Mesenchymal stem cell (in vitro differentiated cells and primary cell): ENCODE measurements at regions not wholly inside any gene's neighbourhood (a gene's known extent, or its start where the extent isn't known, plus 50 kb on each side); places are given as distances from the start of the nearest gene placed in this dataset.
A peak's percentile ranks its signal among the peaks of the same experiment; 100 is the strongest.
"Not testable (repeated sequence)": the region's sequence is repeated elsewhere in the genome, so short reads cannot be mapped to it uniquely, and the experiment has no call there.

ENCODE experiments used
- DNase-seq: peaks from one replicate; pipeline ENCODE4 v3.0.0-alpha.2; 2013
- H2AFZ ChIP-seq: one replicate; pipeline ENCODE4 v1.6.1; 2013; ENCODE audit warnings: low read depth, mild to moderate bottlenecking, control low read depth, inconsistent platforms, low read length, moderate library complexity
- H2AK5ac ChIP-seq: 2 replicates; pipeline ENCODE4 v1.6.1; 2013; ENCODE audit warnings: low read length, moderate library complexity, mild to moderate bottlenecking, inconsistent platforms; ENCODE audit not compliant: severe bottlenecking
- H2BK120ac ChIP-seq: one replicate; pipeline ENCODE4 v1.6.1; 2013; ENCODE audit warnings: low read depth, mild to moderate bottlenecking, inconsistent platforms, low read length, moderate library complexity
- H2BK12ac ChIP-seq, 2 experiments: one replicate each; pipeline ENCODE4 v1.6.1; 2013; ENCODE audit warnings: inconsistent platforms in 2 of 2, low read length in 2 of 2, mild to moderate bottlenecking in 2 of 2, moderate library complexity in 2 of 2, control low read depth in 1 of 2
- H2BK15ac ChIP-seq: one replicate; pipeline ENCODE4 v1.6.1; 2013; ENCODE audit warnings: mild to moderate bottlenecking, low read depth, inconsistent platforms; ENCODE audit not compliant: poor library complexity, severe bottlenecking
- H2BK5ac ChIP-seq: 2 replicates; pipeline ENCODE4 v1.6.1; 2013; ENCODE audit warnings: low read depth, mild to moderate bottlenecking, low read length, control low read depth, inconsistent platforms; ENCODE audit not compliant: poor library complexity, severe bottlenecking
- H3K14ac ChIP-seq, 2 experiments: one replicate each; pipeline ENCODE4 v1.6.1; 2013; ENCODE audit warnings: inconsistent platforms in 2 of 2, low read length in 2 of 2, control low read depth in 1 of 2, mild to moderate bottlenecking in 1 of 2, moderate library complexity in 1 of 2
- H3K18ac ChIP-seq, 2 experiments: one replicate each; pipeline ENCODE4 v1.6.1; 2013; ENCODE audit warnings: inconsistent platforms in 2 of 2, low read length in 2 of 2, control low read depth in 1 of 2, low read depth in 1 of 2, mild to moderate bottlenecking in 1 of 2
- H3K23ac ChIP-seq, 2 experiments: one replicate each; pipeline ENCODE4 v1.6.1; 2013; ENCODE audit warnings: inconsistent platforms in 2 of 2, low read length in 2 of 2, mild to moderate bottlenecking in 2 of 2, moderate library complexity in 2 of 2, control low read depth in 1 of 2
- H3K27ac ChIP-seq: 2 replicates; pipeline ENCODE4 v1.5.1; 2013; ENCODE audit warnings: mild to moderate bottlenecking, moderate library complexity, low read length, control low read depth, inconsistent platforms; ENCODE audit not compliant: poor library complexity, severe bottlenecking
- H3K27me3 ChIP-seq, 2 experiments: 2 replicates each; pipeline versions ENCODE4 v1.6.1 to v1.7.0; 2013; ENCODE audit warnings: low read length in 2 of 2, mild to moderate bottlenecking in 2 of 2, moderate library complexity in 2 of 2, control low read depth in 1 of 2, inconsistent platforms in 1 of 2; ENCODE audit not compliant: control insufficient read depth in 1 of 2, insufficient read depth in 1 of 2
- H3K36me3 ChIP-seq, 2 experiments: 2 replicates each; pipeline versions ENCODE4 v1.6.1 to v1.7.0; 2013; ENCODE audit warnings: low read length in 2 of 2, control low read depth in 1 of 2, inconsistent platforms in 1 of 2, low read depth in 1 of 2, mild to moderate bottlenecking in 1 of 2; ENCODE audit not compliant: insufficient read depth in 2 of 2, control insufficient read depth in 1 of 2
- H3K4ac ChIP-seq, 2 experiments: one replicate each; pipeline ENCODE4 v1.6.1; 2013; ENCODE audit warnings: inconsistent platforms in 2 of 2, low read length in 2 of 2, mild to moderate bottlenecking in 2 of 2, moderate library complexity in 2 of 2, control low read depth in 1 of 2, low read depth in 1 of 2
- H3K4me1 ChIP-seq: 2 replicates; pipeline ENCODE4 v1.6.1; 2013; ENCODE audit warnings: low read depth, low read length, control low read depth; ENCODE audit not compliant: control insufficient read depth, insufficient read depth
- H3K4me2 ChIP-seq: 2 replicates; pipeline ENCODE4 v1.6.1; 2013; ENCODE audit warnings: low read length, mild to moderate bottlenecking, inconsistent platforms; ENCODE audit not compliant: poor library complexity, severe bottlenecking
- H3K4me3 ChIP-seq, 2 experiments: 2 replicates each; pipeline versions ENCODE4 v1.5.1 to v1.7.0; 2013; ENCODE audit warnings: low read length in 2 of 2, mild to moderate bottlenecking in 2 of 2, control low read depth in 1 of 2, low read depth in 1 of 2; ENCODE audit not compliant: insufficient read depth in 1 of 2
- H3K79me1 ChIP-seq: replicated peaks from 2 replicates; pipeline ENCODE4 v1.6.1; 2013; ENCODE audit warnings: mild to moderate bottlenecking, control low read depth, low read length, inconsistent platforms; ENCODE audit not compliant: poor library complexity, severe bottlenecking
- H3K9ac ChIP-seq: 2 replicates; pipeline ENCODE4 v1.7.0; 2013; ENCODE audit warnings: mild to moderate bottlenecking, low read length, moderate library complexity
- H3K9me3 ChIP-seq: 2 replicates; pipeline ENCODE4 v1.7.0; 2013; ENCODE audit warnings: mild to moderate bottlenecking, low read length; ENCODE audit not compliant: control insufficient read depth
- H4K8ac ChIP-seq: one replicate; pipeline ENCODE4 v1.6.1; 2013; ENCODE audit warnings: inconsistent platforms, mild to moderate bottlenecking, low read length, moderate library complexity
- H4K91ac ChIP-seq: one replicate; pipeline ENCODE4 v1.6.1; 2013; ENCODE audit warnings: mild to moderate bottlenecking, low read length, inconsistent platforms
- WGBS: methylation state at CpG from one replicate; pipeline ENCODE4 v1.1.7; 2013; ENCODE audit warnings: mixed read lengths; 5-methylcytosine and 5-hydroxymethylcytosine counted together

- H2AFZ ChIP-seq: no peak overlapping the region
- H3K9ac ChIP-seq: no peak overlapping the region
- no peaks in the 10 kb centered on the region for H3K79me1 ChIP-seq
- no peak overlapping the region for H3K4ac ChIP-seq
- H2BK5ac ChIP-seq: no peak overlapping the region
- H3K4me3 ChIP-seq: no peak overlapping the region
- peaks cover 0 to 10% of the 10 kb centered on the region in 2 experiments for H3K27me3 ChIP-seq
- H3K9me3 ChIP-seq: no peaks in the 10 kb centered on the region
- H3K27ac ChIP-seq: no peak overlapping the region
- 25% methylated on average over 2 of the region's 8 CpGs for WGBS
- no peak overlapping the region for H2BK120ac ChIP-seq
- H3K14ac ChIP-seq: no peak overlapping the region
- peak; percentile 15 for DNase-seq
- no peak overlapping the region for H3K4me2 ChIP-seq
- no peak overlapping the region for H2BK15ac ChIP-seq
- no peak overlapping the region for H3K23ac ChIP-seq
- no peak overlapping the region for H4K8ac ChIP-seq
- H2AK5ac ChIP-seq: no peak overlapping the region
- H3K18ac ChIP-seq: no peak overlapping the region
- no peak overlapping the region for H2BK12ac ChIP-seq
- H3K4me1 ChIP-seq: no peaks in the 10 kb centered on the region
- no peaks in the 10 kb centered on the region for H3K36me3 ChIP-seq
- no peak overlapping the region for H4K91ac ChIP-seq
These were observed 145.4 kb upstream of the HUWE1 start for GRCh38 chrX:53831662-53832635.

- WGBS: 66% methylated on average over 2 of the region's 2 CpGs
- no peak overlapping the region for H2BK15ac ChIP-seq
These were observed 138.2 kb upstream of the HUWE1 start for GRCh38 chrX:53824686-53825085.

GRCh38 chrX:53818115-53818514, 131.6 kb upstream of the HUWE1 start:
- H3K27me3 ChIP-seq: peaks cover 0 to 13% of the 10 kb centered on the region in 2 experiments
- H2AFZ ChIP-seq, H3K4me2 ChIP-seq, H2BK12ac ChIP-seq, H3K23ac ChIP-seq, H2BK5ac ChIP-seq, DNase-seq, H3K36me3 ChIP-seq, H3K18ac ChIP-seq, H2BK120ac ChIP-seq, H3K9ac ChIP-seq, H3K4me1 ChIP-seq, H4K8ac ChIP-seq, H3K27ac ChIP-seq, H2AK5ac ChIP-seq, H3K14ac ChIP-seq, H2BK15ac ChIP-seq, H3K4me3 ChIP-seq, H3K79me1 ChIP-seq, H3K4ac ChIP-seq, H3K9me3 ChIP-seq, H4K91ac ChIP-seq: not testable (repeated sequence)
- WGBS: 89% methylated on average over 1 of the region's 1 CpG

More at GRCh38 chrX:53824686-53825085, 138.2 kb upstream of the HUWE1 start:
- H3K36me3 ChIP-seq: no peaks in the 10 kb centered on the region
- no peaks in the 10 kb centered on the region for H3K4me1 ChIP-seq
- H3K79me1 ChIP-seq: no peaks in the 10 kb centered on the region
- no peak overlapping the region for H3K18ac ChIP-seq
- H3K14ac ChIP-seq: no peak overlapping the region
- peaks cover 0 to 12% of the 10 kb centered on the region in 2 experiments for H3K27me3 ChIP-seq
- no peak overlapping the region for H3K4me3 ChIP-seq
- no peak overlapping the region for H2AK5ac ChIP-seq
- no peak overlapping the region for H4K91ac ChIP-seq
- no peak for DNase-seq
- H3K27ac ChIP-seq: no peak overlapping the region
- no peak overlapping the region for H3K4me2 ChIP-seq
- no peak overlapping the region for H2BK12ac ChIP-seq
- H3K9me3 ChIP-seq: no peaks in the 10 kb centered on the region
- H2BK120ac ChIP-seq: no peak overlapping the region
- no peak overlapping the region for H3K4ac ChIP-seq
- no peak overlapping the region for H4K8ac ChIP-seq
- H3K9ac ChIP-seq: no peak overlapping the region
- no peak overlapping the region for H3K23ac ChIP-seq
- no peak overlapping the region for H2BK5ac ChIP-seq
- H2AFZ ChIP-seq: no peak overlapping the region

- Histone ChIP-seq H2BK5ac (no peak overlapping the region), H3K36me3 (no peaks in the 10 kb centered on the region), H3K9ac (no peak overlapping the region), H3K23ac (no peak overlapping the region), H2AK5ac (no peak overlapping the region), H2BK12ac (no peak overlapping the region), H3K14ac (no peak overlapping the region), H4K8ac (no peak overlapping the region), H3K18ac (no peak overlapping the region), H2BK120ac (no peak overlapping the region), H3K4me2 (no peak overlapping the region), H3K4me3 (no peak overlapping the region), H3K79me1 (no peaks in the 10 kb centered on the region), H2AFZ (no peak overlapping the region), H2BK15ac (no peak overlapping the region), H3K4ac (no peak overlapping the region), H3K4me1 (peaks cover 1% of the 10 kb centered on the region), H3K9me3 (no peaks in the 10 kb centered on the region), H3K27ac (no peak overlapping the region), H3K27me3 (peaks cover 0 to 13% of the 10 kb centered on the region in 2 experiments), H4K91ac (no peak overlapping the region)
- no peak for DNase-seq
- WGBS: 82% methylated on average over 3 of the region's 3 CpGs
These were observed 131.0 kb upstream of the HUWE1 start for GRCh38 chrX:53817548-53817947.
